ENCODE measurements at regions not wholly inside any gene's neighbourhood (a gene's known extent, or its start where the extent isn't known, plus 50 kb on each side); places are given as distances from the start of the nearest gene placed in this dataset.

DNA sequence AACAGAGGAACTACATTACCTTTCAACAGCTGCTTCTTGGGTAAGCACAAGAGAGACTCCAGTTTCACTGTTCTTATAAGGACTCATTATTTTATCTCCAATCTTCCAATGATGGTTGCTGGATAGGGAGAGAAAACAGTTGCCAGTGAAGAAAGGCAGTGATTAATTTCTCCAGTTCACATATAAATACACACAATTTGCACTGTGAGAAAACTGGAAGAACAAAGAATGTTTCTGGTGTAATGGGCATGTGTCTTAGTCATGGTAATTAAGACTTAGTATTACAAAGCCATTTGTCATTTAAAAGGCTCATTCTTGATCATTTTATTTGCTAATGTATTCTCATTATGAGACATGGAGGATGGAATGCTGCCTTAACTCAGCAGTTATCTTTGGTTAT is 78.0 kb upstream of the FAR2 start:
- TF ChIP-seq, protein P1, sequence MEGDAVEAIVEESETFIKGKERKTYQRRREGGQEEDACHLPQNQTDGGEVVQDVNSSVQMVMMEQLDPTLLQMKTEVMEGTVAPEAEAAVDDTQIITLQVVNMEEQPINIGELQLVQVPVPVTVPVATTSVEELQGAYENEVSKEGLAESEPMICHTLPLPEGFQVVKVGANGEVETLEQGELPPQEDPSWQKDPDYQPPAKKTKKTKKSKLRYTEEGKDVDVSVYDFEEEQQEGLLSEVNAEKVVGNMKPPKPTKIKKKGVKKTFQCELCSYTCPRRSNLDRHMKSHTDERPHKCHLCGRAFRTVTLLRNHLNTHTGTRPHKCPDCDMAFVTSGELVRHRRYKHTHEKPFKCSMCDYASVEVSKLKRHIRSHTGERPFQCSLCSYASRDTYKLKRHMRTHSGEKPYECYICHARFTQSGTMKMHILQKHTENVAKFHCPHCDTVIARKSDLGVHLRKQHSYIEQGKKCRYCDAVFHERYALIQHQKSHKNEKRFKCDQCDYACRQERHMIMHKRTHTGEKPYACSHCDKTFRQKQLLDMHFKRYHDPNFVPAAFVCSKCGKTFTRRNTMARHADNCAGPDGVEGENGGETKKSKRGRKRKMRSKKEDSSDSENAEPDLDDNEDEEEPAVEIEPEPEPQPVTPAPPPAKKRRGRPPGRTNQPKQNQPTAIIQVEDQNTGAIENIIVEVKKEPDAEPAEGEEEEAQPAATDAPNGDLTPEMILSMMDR (IDR thresholded peaks at IDR 0.05; ENCODE audit: insufficient read depth, low read length): no peak
- TF ChIP-seq, protein P2, sequence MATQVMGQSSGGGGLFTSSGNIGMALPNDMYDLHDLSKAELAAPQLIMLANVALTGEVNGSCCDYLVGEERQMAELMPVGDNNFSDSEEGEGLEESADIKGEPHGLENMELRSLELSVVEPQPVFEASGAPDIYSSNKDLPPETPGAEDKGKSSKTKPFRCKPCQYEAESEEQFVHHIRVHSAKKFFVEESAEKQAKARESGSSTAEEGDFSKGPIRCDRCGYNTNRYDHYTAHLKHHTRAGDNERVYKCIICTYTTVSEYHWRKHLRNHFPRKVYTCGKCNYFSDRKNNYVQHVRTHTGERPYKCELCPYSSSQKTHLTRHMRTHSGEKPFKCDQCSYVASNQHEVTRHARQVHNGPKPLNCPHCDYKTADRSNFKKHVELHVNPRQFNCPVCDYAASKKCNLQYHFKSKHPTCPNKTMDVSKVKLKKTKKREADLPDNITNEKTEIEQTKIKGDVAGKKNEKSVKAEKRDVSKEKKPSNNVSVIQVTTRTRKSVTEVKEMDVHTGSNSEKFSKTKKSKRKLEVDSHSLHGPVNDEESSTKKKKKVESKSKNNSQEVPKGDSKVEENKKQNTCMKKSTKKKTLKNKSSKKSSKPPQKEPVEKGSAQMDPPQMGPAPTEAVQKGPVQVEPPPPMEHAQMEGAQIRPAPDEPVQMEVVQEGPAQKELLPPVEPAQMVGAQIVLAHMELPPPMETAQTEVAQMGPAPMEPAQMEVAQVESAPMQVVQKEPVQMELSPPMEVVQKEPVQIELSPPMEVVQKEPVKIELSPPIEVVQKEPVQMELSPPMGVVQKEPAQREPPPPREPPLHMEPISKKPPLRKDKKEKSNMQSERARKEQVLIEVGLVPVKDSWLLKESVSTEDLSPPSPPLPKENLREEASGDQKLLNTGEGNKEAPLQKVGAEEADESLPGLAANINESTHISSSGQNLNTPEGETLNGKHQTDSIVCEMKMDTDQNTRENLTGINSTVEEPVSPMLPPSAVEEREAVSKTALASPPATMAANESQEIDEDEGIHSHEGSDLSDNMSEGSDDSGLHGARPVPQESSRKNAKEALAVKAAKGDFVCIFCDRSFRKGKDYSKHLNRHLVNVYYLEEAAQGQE (IDR thresholded peaks at IDR 0.05; ENCODE audit: insufficient replicate concordance, low read depth): no peak
- TF ChIP-seq SPI1 (IDR thresholded peaks at IDR 0.05; ENCODE audit: borderline replicate concordance, low read depth): no peak

Measured in HL-60 (cell line).